ENCODE measurements at regions not wholly inside any gene's neighbourhood (a gene's known extent, or its start where the extent isn't known, plus 50 kb on each side); places are given as distances from the start of the nearest gene placed in this dataset.

GRCh38 chr2:117128461-117128860, 686.0 kb upstream of the DDX18 start:
- no peak for DNase-seq
- H3K36me3 ChIP-seq = no peaks in the 10 kb centered on the region
- no peaks in the 10 kb centered on the region for H3K27me3 ChIP-seq
- no peak overlapping the region for H3K4me3 ChIP-seq (ENCODE audit: low read depth, low read length)
- no peaks in the 10 kb centered on the region for H3K4me1 ChIP-seq
- H3K9me3 ChIP-seq = no peaks in the 10 kb centered on the region
- TF ChIP-seq CTCF (IDR thresholded peaks at IDR 0.05; ENCODE audit: low read depth, low read length) = no peak

- no peaks in the 10 kb centered on the region for H3K36me3 ChIP-seq
- H3K4me1 ChIP-seq = no peaks in the 10 kb centered on the region
- H3K4me3 ChIP-seq (ENCODE audit: low read depth, low read length) = no peak overlapping the region
- no peak for TF ChIP-seq CTCF (IDR thresholded peaks at IDR 0.05; ENCODE audit: low read depth, low read length)
- no peak for DNase-seq
- no peaks in the 10 kb centered on the region for H3K27me3 ChIP-seq
- H3K9me3 ChIP-seq = no peaks in the 10 kb centered on the region
These were observed 677.1 kb upstream of the DDX18 start for GRCh38 chr2:117137371-117137770.

GRCh38 chr2:117169036-117169765, 645.3 kb upstream of the DDX18 start:
- TF ChIP-seq CTCF (IDR thresholded peaks at IDR 0.05; ENCODE audit: low read depth, low read length) = no peak
- H3K27me3 ChIP-seq = no peaks in the 10 kb centered on the region
- no peaks in the 10 kb centered on the region for H3K9me3 ChIP-seq
- no peaks in the 10 kb centered on the region for H3K36me3 ChIP-seq
- no peaks in the 10 kb centered on the region for H3K4me1 ChIP-seq
- H3K4me3 ChIP-seq (ENCODE audit: low read depth, low read length) = no peak overlapping the region
- DNase-seq = no peak

GRCh38 chr2:117170897-117171296, 643.6 kb upstream of the DDX18 start:
- Histone ChIP-seq H3K9me3 (no peaks in the 10 kb centered on the region), H3K4me1 (no peaks in the 10 kb centered on the region), H3K4me3 (ENCODE audit: low read depth, low read length) (no peak overlapping the region), H3K27me3 (no peaks in the 10 kb centered on the region), H3K36me3 (no peaks in the 10 kb centered on the region)
- no peak for TF ChIP-seq CTCF (IDR thresholded peaks at IDR 0.05; ENCODE audit: low read depth, low read length)
- no peak for DNase-seq

- no peak for DNase-seq
- Histone ChIP-seq H3K4me1 (no peaks in the 10 kb centered on the region), H3K27me3 (no peaks in the 10 kb centered on the region), H3K9me3 (no peaks in the 10 kb centered on the region), H3K36me3 (no peaks in the 10 kb centered on the region), H3K4me3 (ENCODE audit: low read depth, low read length) (no peak overlapping the region)
- TF ChIP-seq CTCF (IDR thresholded peaks at IDR 0.05; ENCODE audit: low read depth, low read length) = no peak
These were observed 635.1 kb upstream of the DDX18 start for GRCh38 chr2:117179405-117179804.

- TF ChIP-seq CTCF (IDR thresholded peaks at IDR 0.05; ENCODE audit: low read depth, low read length) = no peak
- Histone ChIP-seq H3K9me3 (no peaks in the 10 kb centered on the region), H3K36me3 (no peaks in the 10 kb centered on the region), H3K4me1 (no peaks in the 10 kb centered on the region), H3K27me3 (no peaks in the 10 kb centered on the region), H3K4me3 (ENCODE audit: low read depth, low read length) (no peak overlapping the region)
- DNase-seq = no peak
These were observed 623.5 kb upstream of the DDX18 start for GRCh38 chr2:117190856-117191559.
